Peyer's patch (tissue), 4 donors: ENCODE measurements at regions not wholly inside any gene's neighbourhood (a gene's known extent, or its start where the extent isn't known, plus 50 kb on each side); places are given as distances from the start of the nearest gene placed in this dataset.

Experiments used
- DNase-seq, 3 donors: peaks; one replicate each; pipeline ENCODE4 v3.0.0-alpha.2; 2017 to 2019
- H3K27ac ChIP-seq, 4 donors: fragments of 200-600 bp; sonication (generic); one replicate each; pipeline ENCODE4 v1.5.1; 2016 to 2019
- H3K27me3 ChIP-seq, 2 donors: fragments of 200-600 bp; sonication (generic); one replicate each; pipeline ENCODE4 v1.5.1; 2019
- H3K36me3 ChIP-seq, 3 donors: fragments of 200-600 bp; sonication (generic); one replicate each; pipeline ENCODE4 v1.5.1; 2016 to 2019
- H3K4me1 ChIP-seq, 4 donors: fragments of 200-600 bp; sonication (generic); one replicate each; pipeline ENCODE4 v1.5.1; 2016 to 2019
- H3K4me3 ChIP-seq, 4 donors: fragments of 200-600 bp; sonication (generic); 1 replicate in 3 of 4; 2 replicates in 1 of 4; pipeline ENCODE4 v1.5.1; 2016 to 2019; ENCODE audit warnings: mild to moderate bottlenecking in 1 of 4
- H3K9me3 ChIP-seq, 4 donors: fragments of 200-600 bp; sonication (generic); one replicate each; pipeline ENCODE4 v1.5.1; 2016 to 2019; ENCODE audit warnings: mild to moderate bottlenecking in 1 of 4
- POLR2A ChIP-seq, 2 donors: fragments of 450-650 bp; IDR thresholded peaks; one replicate each; pipeline ENCODE4 v1.5.1; 2017; ENCODE audit warnings: antibody characterized with exemption in 2 of 2, mild to moderate bottlenecking in 2 of 2, moderate library complexity in 2 of 2
- TF ChIP-seq, protein P1 (sequence below), 6 experiments: fragments of 450-650 bp in 4 of 6; fragments of 200-600 bp in 2 of 6; sonication (generic) in 1 of 6; IDR thresholded peaks; one replicate each; pipeline ENCODE4 v1.5.1; 2017 to 2019; ENCODE audit warnings: antibody characterized with exemption in 6 of 6, mild to moderate bottlenecking in 3 of 6, moderate library complexity in 1 of 6

DNA sequence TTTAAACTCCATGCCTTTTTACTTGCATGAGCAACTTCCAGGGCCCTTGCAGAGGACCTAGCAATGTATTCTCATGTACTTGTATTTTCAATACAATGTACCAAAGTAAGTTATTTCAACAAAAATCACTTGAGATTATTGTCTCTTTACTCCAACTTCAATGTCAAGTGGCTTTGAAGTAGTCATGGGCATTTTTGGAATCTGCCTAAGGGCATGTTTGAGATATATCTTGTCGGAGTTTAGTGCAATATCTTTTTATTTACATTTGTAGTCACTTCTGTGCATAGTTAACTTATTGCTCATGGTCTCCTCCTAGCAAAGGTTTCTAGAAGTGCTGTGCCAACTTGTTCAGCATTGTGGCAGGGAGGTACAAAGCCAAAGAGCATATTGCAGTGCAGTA lies 508.7 kb upstream of the SEMA3D start:
- H3K4me3 ChIP-seq: no peak overlapping the region
- H3K9me3 ChIP-seq: no peaks in the 10 kb centered on the region
- H3K36me3 ChIP-seq: no peaks in the 10 kb centered on the region
- DNase-seq: no peak
- H3K27ac ChIP-seq: no peak overlapping the region
- H3K4me1 ChIP-seq: no peaks in the 10 kb centered on the region
- no peak for TF ChIP-seq POLR2A (IDR thresholded peaks at IDR 0.05)
- TF ChIP-seq, protein P1, sequence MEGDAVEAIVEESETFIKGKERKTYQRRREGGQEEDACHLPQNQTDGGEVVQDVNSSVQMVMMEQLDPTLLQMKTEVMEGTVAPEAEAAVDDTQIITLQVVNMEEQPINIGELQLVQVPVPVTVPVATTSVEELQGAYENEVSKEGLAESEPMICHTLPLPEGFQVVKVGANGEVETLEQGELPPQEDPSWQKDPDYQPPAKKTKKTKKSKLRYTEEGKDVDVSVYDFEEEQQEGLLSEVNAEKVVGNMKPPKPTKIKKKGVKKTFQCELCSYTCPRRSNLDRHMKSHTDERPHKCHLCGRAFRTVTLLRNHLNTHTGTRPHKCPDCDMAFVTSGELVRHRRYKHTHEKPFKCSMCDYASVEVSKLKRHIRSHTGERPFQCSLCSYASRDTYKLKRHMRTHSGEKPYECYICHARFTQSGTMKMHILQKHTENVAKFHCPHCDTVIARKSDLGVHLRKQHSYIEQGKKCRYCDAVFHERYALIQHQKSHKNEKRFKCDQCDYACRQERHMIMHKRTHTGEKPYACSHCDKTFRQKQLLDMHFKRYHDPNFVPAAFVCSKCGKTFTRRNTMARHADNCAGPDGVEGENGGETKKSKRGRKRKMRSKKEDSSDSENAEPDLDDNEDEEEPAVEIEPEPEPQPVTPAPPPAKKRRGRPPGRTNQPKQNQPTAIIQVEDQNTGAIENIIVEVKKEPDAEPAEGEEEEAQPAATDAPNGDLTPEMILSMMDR (IDR thresholded peaks at IDR 0.05): no peak
- H3K27me3 ChIP-seq: no peaks in the 10 kb centered on the region

DNA sequence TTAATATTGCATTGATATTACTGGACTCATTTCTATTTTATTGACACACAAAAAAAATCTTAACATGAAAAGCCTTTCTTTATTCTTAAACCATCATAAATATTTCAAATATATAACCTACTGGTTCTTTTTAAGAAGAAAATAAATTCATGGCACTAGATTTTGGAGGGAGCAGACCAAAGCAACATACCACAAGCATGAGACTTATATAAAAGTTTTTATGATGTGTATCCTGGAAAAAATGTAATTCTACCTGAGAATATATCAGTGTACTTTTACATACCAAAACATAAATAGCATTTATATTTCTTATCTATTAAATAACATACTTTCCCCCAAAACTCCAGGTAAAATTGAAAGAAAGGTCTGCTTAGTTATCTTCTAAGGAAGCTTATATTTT lies 508.2 kb upstream of the SEMA3D start:
- H3K4me1 ChIP-seq: no peaks in the 10 kb centered on the region
- H3K4me3 ChIP-seq: no peak overlapping the region
- no peaks in the 10 kb centered on the region for H3K27me3 ChIP-seq
- TF ChIP-seq, protein P1 (IDR thresholded peaks at IDR 0.05): no peak
- TF ChIP-seq POLR2A (IDR thresholded peaks at IDR 0.05): no peak
- no peaks in the 10 kb centered on the region for H3K36me3 ChIP-seq
- no peaks in the 10 kb centered on the region for H3K9me3 ChIP-seq
- DNase-seq: no peak
- no peak overlapping the region for H3K27ac ChIP-seq

DNA sequence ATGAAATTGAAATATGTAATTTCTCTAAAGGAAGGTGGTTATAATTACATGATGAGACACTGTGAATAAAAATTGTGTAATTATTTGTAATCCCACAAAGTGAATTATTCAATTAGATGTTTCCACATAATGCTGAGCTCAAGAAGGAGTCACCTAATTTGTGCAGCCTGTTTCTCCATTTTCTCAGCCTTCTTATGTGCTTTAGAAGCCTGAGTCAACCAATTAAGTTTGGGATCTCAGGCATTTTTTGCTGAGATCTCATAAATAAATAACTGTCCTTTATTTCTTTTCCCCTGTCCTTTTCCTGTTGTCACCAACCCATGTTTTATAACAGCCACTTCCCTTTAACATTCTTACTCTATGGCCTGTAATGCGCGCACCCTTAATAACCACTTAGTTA lies 506.5 kb upstream of the SEMA3D start:
- no peak overlapping the region for H3K4me3 ChIP-seq
- no peaks in the 10 kb centered on the region for H3K4me1 ChIP-seq
- H3K36me3 ChIP-seq: no peaks in the 10 kb centered on the region
- H3K27me3 ChIP-seq: no peaks in the 10 kb centered on the region
- no peak for TF ChIP-seq POLR2A (IDR thresholded peaks at IDR 0.05)
- TF ChIP-seq, protein P1 (IDR thresholded peaks at IDR 0.05): no peak
- H3K27ac ChIP-seq: no peak overlapping the region
- no peak for DNase-seq
- H3K9me3 ChIP-seq: no peaks in the 10 kb centered on the region

DNA sequence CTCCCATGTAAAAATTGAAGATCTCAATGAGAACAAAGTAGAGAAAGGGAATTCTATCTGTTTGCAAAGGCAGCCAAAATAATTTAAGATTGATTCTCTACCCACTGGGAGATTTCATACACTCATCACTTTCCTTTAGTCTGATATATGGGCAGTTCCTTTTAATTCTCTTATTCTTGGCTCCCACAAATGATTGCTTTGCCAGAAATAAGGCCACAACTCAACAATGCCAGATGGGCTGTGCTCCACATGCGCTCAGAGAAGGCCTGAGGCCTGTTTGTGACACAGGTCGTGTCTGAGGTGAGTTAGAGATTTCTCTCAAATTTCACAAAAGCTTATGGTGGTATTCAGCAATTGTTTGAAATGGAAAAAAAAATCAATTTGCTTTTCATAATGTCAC lies 501.9 kb upstream of the SEMA3D start:
- no peak overlapping the region for H3K27ac ChIP-seq
- TF ChIP-seq POLR2A (IDR thresholded peaks at IDR 0.05): no peak
- TF ChIP-seq, protein P1 (IDR thresholded peaks at IDR 0.05): no peak
- H3K9me3 ChIP-seq: no peaks in the 10 kb centered on the region
- no peaks in the 10 kb centered on the region for H3K27me3 ChIP-seq
- no peaks in the 10 kb centered on the region for H3K4me1 ChIP-seq
- H3K36me3 ChIP-seq: no peaks in the 10 kb centered on the region
- no peak overlapping the region for H3K4me3 ChIP-seq
- DNase-seq: no peak

DNA sequence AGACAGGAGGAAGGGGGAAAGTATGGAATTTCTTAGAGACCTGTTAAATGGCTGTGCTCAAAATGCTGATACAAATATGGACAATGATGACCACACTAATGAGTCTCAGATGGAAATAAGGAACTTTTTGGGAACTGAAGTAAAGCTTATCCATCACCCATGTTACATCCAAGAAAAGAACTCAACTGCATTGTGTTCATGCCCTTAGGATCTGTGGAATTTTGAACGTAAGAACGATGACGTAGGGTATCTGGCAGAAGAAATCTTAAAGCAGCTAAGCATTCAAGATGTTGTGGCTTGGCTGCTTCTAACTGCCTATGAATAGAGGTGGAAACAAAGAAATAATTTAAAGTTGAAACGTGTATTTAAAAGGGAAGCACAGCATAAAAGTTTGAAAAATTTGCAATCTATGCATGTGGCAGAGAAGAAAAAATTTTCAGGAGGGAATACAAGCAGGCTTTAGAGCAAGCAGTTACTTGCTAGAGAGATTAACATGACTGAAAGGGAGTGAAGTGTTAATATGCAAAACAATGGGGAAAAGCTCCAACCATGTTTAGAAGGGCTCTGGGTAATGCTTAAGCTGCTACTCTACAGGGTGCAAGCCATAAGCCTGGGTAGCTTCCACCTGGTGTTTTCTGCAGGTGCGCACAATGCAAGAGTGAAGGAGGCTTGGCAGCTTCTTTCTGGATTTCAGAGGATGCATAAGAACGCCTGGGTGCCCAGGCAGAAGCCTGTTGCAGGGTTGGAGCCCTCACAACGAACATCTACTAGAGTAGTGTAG lies 499.7 kb upstream of the SEMA3D start:
- H3K36me3 ChIP-seq: no peaks in the 10 kb centered on the region
- DNase-seq: no peak
- TF ChIP-seq, protein P1 (IDR thresholded peaks at IDR 0.05): no peak
- TF ChIP-seq POLR2A (IDR thresholded peaks at IDR 0.05): no peak
- H3K4me1 ChIP-seq: no peaks in the 10 kb centered on the region
- no peak overlapping the region for H3K4me3 ChIP-seq
- no peaks in the 10 kb centered on the region for H3K27me3 ChIP-seq
- H3K27ac ChIP-seq: no peak overlapping the region
- H3K9me3 ChIP-seq: no peaks in the 10 kb centered on the region
